GM12878 (cell line): ENCODE measurements at regions not wholly inside any gene's neighbourhood (a gene's known extent, or its start where the extent isn't known, plus 50 kb on each side); places are given as distances from the start of the nearest gene placed in this dataset.

Source experiments
- ATAC-seq: fragments of 200-7000 bp; cut with Tn5 transposase; 3 replicates; pipeline ENCODE4 v1.9.1; 2020; ENCODE audit warnings: mild to moderate bottlenecking, moderate library complexity
- BruUV-seq: library from RNA; stranded (reverse); fragments of 400-500 nt; replicated peaks from 2 replicates; lab custom pipeline; 2021; lab: Mats Ljungman, UMichigan
- CTCF ChIA-PET: fragments of 300-600 bp; sonication (Branson Sonifier 250); formaldehyde crosslinking; extraction: SDS; loops from one replicate; lab custom pipeline; 2021; ENCODE audit warnings: inconsistent platforms; lab: Yijun Ruan, JAX
- POLR2A ChIA-PET: fragments of 350-600 bp; formaldehyde crosslinking; extraction: SDS; loops from one replicate; lab custom pipeline; 2021; ENCODE audit warnings: inconsistent platforms; lab: Charles Lee
- RAD21 ChIA-PET: fragments of 300-600 bp; sonication (Branson Sonifier 250); formaldehyde crosslinking; loops from one replicate; lab custom pipeline; 2023; ENCODE audit warnings: antibody characterized with exemption; ENCODE audit not compliant: unreplicated experiment; lab: Charles Lee
- SMC1A ChIA-PET: fragments of 300-600 bp; sonication (Branson Sonifier 250); formaldehyde crosslinking; loops from one replicate; lab custom pipeline; 2023; ENCODE audit not compliant: unreplicated experiment, uncharacterized antibody; lab: Charles Lee
- DNase-seq: peaks from one replicate; pipeline ENCODE4 v3.0.0-alpha.2; 2011; ENCODE audit warnings: low read depth, low spot score
- FAIRE-seq: peaks from 3 replicates; lab custom pipeline; 2011; peaks lifted over from hg19 to GRCh38; lab: Jason Lieb, UNC
- H2AFZ ChIP-seq: 2 replicates; pipeline ENCODE4 v1.6.0; 2011; ENCODE audit warnings: low read depth, low read length, control low read depth; ENCODE audit not compliant: control insufficient read depth
- H3K27ac ChIP-seq: 2 replicates; pipeline ENCODE4 v1.5.1; 2011; ENCODE audit warnings: control low read depth; ENCODE audit not compliant: control insufficient read depth, insufficient read depth
- H3K27me3 ChIP-seq, 2 experiments: replicated peaks in 1 of 2; 2 replicates each; pipeline versions ENCODE4 v1.6.0 to v1.6.1; 2011; ENCODE audit warnings: low read length in 1 of 2; ENCODE audit not compliant: control insufficient read depth in 2 of 2, insufficient read depth in 2 of 2
- H3K36me3 ChIP-seq, 2 experiments: 2 replicates each; pipeline ENCODE4 v1.5.1; 2011; ENCODE audit warnings: low read length in 1 of 2; ENCODE audit not compliant: control insufficient read depth in 2 of 2, insufficient read depth in 2 of 2
- H3K4me1 ChIP-seq: 2 replicates; pipeline ENCODE4 v1.6.1; 2011; ENCODE audit warnings: mild to moderate bottlenecking, low read length, moderate library complexity, mixed read lengths; ENCODE audit not compliant: control insufficient read depth, insufficient read depth
- H3K4me2 ChIP-seq: 2 replicates; pipeline ENCODE4 v1.6.0; 2011; ENCODE audit warnings: control low read depth; ENCODE audit not compliant: control insufficient read depth, insufficient read depth
- H3K4me3 ChIP-seq: fragments of 200-600 bp; sonication (generic); 2 replicates; pipeline ENCODE4 v1.5.1; 2016
- H3K79me2 ChIP-seq: 2 replicates; pipeline ENCODE4 v1.6.0; 2011; ENCODE audit warnings: low read length; ENCODE audit not compliant: control insufficient read depth, insufficient read depth
- H3K9ac ChIP-seq: 2 replicates; pipeline ENCODE4 v1.8.0; 2011; ENCODE audit warnings: low read length, control low read depth, mixed read lengths; ENCODE audit not compliant: control insufficient read depth, insufficient read depth
- H3K9me3 ChIP-seq: replicated peaks from 3 replicates; pipeline ENCODE4 v1.5.1; 2011; ENCODE audit warnings: mild to moderate bottlenecking, low read length; ENCODE audit not compliant: control insufficient read depth, insufficient read depth
- H4K20me1 ChIP-seq: 2 replicates; pipeline ENCODE4 v1.6.0; 2011; ENCODE audit not compliant: control insufficient read depth, insufficient read depth
- CHD1 ChIP-seq: IDR thresholded peaks from 2 replicates; pipeline ENCODE4 v1.6.1; 2012; ENCODE audit warnings: low read depth, low read length, improper control_type of control experiment
- GATAD2B ChIP-seq: fragments of 450-650 bp; conservative IDR thresholded peaks from 2 replicates; pipeline ENCODE4 v1.6.1; 2017; ENCODE audit warnings: low read depth, mild to moderate bottlenecking, moderate library complexity
- HDAC6 ChIP-seq: fragments of 200-600 bp; sonication (generic); IDR thresholded peaks from one replicate; pipeline ENCODE4 v1.8.0; 2017; ENCODE audit warnings: antibody characterized with exemption; ENCODE audit not compliant: unreplicated experiment
- NBN ChIP-seq: fragments of 450-650 bp; IDR thresholded peaks from 2 replicates; pipeline ENCODE4 v1.6.1; 2016
- NRF1 ChIP-seq: conservative IDR thresholded peaks from 2 replicates; pipeline ENCODE4 v1.6.1; 2011; ENCODE audit warnings: mild to moderate bottlenecking, low read depth, low read length, improper control_type of control experiment
- WGBS: methylation state at CpG from one replicate; pipeline ENCODE4 v1.1.6; 2016; ENCODE audit warnings: low lambda C conversion rate; ENCODE audit not compliant: insufficient replicate concordance, insufficient coverage; ENCODE audit errors: missing lambda C conversion rate; 5-methylcytosine and 5-hydroxymethylcytosine counted together
- in situ Hi-C: fragments of 300-500 bp; cut with MboI; formaldehyde crosslinking; loops from 9 replicates; pipeline ENCODE4 v1.14.3; 2018; ENCODE audit warnings: mixed read lengths
- intact Hi-C: fragments of 100-400 bp; cut with micrococcal nuclease; formaldehyde crosslinking; loops from one replicate; pipeline ENCODE4 v1.14.2; 2022; ENCODE audit not compliant: unreplicated experiment
- TF ChIP-seq, protein P1 (sequence below): fragments of 150-350 bp; IDR thresholded peaks from 2 replicates; pipeline ENCODE4 v1.6.1; 2016; ENCODE audit warnings: low read depth, low read length

DNA sequence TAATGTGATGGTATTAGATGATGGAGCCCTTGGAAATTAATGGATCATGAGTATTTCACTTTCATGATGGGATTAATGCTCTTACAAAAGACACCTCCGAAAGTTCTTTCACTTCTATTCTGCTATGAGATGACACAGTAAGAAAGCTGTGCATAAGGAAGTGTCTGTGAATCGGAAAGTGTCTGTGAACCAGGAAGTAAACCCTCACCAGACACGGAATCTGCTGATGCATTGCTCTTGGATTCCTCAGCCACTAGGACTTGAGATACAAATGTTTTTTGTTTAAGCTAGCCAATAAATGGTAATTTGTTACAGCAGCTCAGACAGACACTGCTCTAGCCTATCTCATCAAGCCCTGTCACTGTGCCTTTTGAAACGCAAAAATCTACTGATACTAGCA, 440.4 kb upstream of the PRR20A start:
- 46% methylated on average over 4 of the region's 4 CpGs for WGBS
- RAD21 ChIA-PET: no interaction called here
- BruUV-seq: no TSS peak

More for the DNA sequence above, 440.4 kb upstream of the PRR20A start:
- no peaks in the 10 kb centered on the region for H4K20me1 ChIP-seq
- FAIRE-seq (no peak), ATAC-seq (no peak), DNase-seq (no peak)
- SMC1A ChIA-PET: no interaction called here
- H2AFZ ChIP-seq: no peak overlapping the region
- no peaks in the 10 kb centered on the region for H3K9me3 ChIP-seq
- no peaks in the 10 kb centered on the region for H3K36me3 ChIP-seq
- no peaks in the 10 kb centered on the region for H3K79me2 ChIP-seq
- TF ChIP-seq GATAD2B: no peak
- TF ChIP-seq HDAC6: no peak
- no peak for TF ChIP-seq NBN
- TF ChIP-seq CHD1: no peak
- TF ChIP-seq, protein P1, sequence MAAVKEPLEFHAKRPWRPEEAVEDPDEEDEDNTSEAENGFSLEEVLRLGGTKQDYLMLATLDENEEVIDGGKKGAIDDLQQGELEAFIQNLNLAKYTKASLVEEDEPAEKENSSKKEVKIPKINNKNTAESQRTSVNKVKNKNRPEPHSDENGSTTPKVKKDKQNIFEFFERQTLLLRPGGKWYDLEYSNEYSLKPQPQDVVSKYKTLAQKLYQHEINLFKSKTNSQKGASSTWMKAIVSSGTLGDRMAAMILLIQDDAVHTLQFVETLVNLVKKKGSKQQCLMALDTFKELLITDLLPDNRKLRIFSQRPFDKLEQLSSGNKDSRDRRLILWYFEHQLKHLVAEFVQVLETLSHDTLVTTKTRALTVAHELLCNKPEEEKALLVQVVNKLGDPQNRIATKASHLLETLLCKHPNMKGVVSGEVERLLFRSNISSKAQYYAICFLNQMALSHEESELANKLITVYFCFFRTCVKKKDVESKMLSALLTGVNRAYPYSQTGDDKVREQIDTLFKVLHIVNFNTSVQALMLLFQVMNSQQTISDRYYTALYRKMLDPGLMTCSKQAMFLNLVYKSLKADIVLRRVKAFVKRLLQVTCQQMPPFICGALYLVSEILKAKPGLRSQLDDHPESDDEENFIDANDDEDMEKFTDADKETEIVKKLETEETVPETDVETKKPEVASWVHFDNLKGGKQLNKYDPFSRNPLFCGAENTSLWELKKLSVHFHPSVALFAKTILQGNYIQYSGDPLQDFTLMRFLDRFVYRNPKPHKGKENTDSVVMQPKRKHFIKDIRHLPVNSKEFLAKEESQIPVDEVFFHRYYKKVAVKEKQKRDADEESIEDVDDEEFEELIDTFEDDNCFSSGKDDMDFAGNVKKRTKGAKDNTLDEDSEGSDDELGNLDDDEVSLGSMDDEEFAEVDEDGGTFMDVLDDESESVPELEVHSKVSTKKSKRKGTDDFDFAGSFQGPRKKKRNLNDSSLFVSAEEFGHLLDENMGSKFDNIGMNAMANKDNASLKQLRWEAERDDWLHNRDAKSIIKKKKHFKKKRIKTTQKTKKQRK: no peak
- TF ChIP-seq NRF1: no peak
- intact Hi-C loops (no loop called here), in situ Hi-C loops (no loop called here)
- H3K27me3 ChIP-seq: no peaks in the 10 kb centered on the region
- CTCF ChIA-PET: no interaction called here
- no peak overlapping the region for H3K4me2 ChIP-seq
- no peaks in the 10 kb centered on the region for H3K4me1 ChIP-seq
- POLR2A ChIA-PET: no interaction called here
- no peak overlapping the region for H3K9ac ChIP-seq
- H3K27ac ChIP-seq: no peak overlapping the region
- no peak overlapping the region for H3K4me3 ChIP-seq
